Gastroesophageal sphincter (tissue), 3 donors: ENCODE measurements at regions not wholly inside any gene's neighbourhood (a gene's known extent, or its start where the extent isn't known, plus 50 kb on each side); places are given as distances from the start of the nearest gene placed in this dataset.

ENCODE experiments used
- CTCF ChIP-seq, 4 experiments: fragments of 200-600 bp in 2 of 4; fragments of 450-650 bp in 2 of 4; sonication (generic) in 1 of 4; IDR thresholded peaks; one replicate each; pipeline ENCODE4 v1.5.1; 2017 to 2019; ENCODE audit warnings: antibody characterized with exemption in 4 of 4, mild to moderate bottlenecking in 2 of 4, moderate library complexity in 2 of 4
- POLR2A ChIP-seq, 2 donors: fragments of 450-650 bp; IDR thresholded peaks; one replicate each; pipeline ENCODE4 v1.6.1; 2017; ENCODE audit warnings: antibody characterized with exemption in 2 of 2, mild to moderate bottlenecking in 2 of 2, moderate library complexity in 1 of 2

DNA sequence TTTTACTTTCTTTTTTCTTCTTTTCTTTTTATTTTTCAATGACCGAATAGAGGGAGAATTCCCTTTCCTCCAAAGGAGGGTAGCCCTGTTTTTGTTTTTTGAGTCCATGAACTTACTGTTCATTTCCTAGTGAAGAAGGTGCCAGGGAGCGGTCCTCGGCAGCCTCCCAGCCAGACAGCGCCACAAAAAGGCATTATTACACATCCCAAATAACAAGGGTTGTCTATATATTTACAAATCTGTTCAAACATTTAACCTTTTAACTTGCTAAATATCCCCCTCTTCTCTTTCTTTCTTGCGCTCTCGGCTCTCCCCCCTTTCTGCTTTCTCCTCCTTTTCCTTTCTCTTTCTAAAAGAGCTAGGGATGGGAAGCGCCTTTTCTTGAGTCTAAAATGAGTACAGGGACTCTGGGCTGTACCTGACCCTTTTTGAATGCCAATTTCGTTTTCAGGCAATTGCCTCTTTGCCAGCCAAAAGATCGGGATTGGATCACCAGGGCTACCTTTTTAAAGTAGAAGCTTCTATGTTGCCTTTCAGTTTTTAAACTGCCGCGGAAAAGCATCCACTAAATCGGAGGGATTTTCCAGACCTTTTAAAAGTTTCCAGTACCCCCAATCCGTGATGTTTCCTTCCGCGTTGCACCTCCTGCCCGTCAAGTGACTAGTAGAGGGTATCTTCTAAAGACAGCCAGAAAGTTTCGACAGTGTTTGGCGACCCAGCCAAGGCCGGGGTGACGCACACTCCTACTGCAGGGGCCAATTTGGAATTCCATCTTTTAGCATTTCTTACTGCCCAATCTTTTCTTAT lies 125.6 kb downstream of the TMEM161B start:
- TF ChIP-seq POLR2A (IDR thresholded peaks at IDR 0.05) = no peak
- TF ChIP-seq CTCF (IDR thresholded peaks at IDR 0.05) = no peak
